Pons (tissue), 1 donor: ENCODE measurements at regions not wholly inside any gene's neighbourhood (a gene's known extent, or its start where the extent isn't known, plus 50 kb on each side); places are given as distances from the start of the nearest gene placed in this dataset.

Experiments used
- DNase-seq: peaks from one replicate; pipeline ENCODE4 v3.0.0-alpha.2; 2016; ENCODE audit warnings: low spot score

DNA sequence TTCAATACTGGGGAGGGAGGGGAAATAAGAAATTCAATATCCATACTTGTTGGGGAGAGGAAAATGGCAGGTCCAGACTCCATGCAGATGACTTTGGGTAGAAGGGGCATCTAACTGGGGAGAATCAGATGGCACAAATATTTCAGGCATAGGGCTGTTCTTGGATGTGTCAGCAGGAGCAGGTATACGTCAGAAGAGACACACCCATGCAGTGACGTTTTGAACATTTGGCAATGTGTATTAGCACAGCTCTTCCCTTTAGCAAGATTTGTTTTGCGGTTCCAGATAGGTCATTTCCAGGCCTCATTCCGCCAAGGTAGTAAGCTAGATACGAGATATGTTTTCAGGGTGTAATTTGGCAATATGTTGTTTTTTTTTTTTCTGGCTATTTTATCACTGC lies 187.2 kb upstream of the CDH10 start:
- DNase-seq = no peak

DNA sequence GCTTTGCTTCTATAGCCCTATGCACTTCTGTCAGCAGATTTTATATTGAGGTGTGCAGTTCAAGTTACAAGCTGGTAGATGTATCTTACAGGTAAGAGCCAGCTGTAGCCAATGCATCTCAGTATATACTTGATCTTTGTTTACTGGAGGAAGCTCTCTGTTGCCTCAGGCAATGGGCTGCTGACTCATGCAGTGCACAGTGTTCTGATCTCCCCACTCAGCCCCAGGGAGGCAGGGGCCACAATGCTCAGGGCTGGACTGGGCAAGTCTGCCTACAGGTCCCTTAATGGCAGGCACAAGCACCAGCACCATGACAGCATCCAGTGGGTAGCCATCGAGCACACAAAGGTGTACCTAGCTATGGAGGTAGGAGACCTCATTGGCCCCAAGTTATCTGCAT lies 178.8 kb upstream of the CDH10 start:
- no peak for DNase-seq

DNA sequence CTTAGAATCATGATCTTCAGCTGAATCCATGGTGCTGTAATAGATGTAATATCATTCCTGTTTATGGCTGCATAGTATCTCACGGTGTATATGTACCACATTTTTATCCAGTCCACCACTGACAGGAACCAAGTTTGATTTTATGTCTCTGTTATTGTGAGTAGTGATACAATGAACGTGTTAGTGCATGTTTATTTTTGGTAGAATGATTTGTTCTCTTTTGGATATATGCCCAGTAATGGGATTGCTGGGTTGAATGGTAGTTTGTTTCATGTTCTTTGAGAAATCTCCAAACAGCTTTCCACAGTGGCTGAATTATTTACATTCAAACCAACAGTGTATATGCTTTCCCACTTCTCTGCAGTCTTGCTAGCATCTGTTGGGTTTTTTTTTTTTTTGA lies 175.1 kb upstream of the CDH10 start:
- DNase-seq = no peak

DNA sequence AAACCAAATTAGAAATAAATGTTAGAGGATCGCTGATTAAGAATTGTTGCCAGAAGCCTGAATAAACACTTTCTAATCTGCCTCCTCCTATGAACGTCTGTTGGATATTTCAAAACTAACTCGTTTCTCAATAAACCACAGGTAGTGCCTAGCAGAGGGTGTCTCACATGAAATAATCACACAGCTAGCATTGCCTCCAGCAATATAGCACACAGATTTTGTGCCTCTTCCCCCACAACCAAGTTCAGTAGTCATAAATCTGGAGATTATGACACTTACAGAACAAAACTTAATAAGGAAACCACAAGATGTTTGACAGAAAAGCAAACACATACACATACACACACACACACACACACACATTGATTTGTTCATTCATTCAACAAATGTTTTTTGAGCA lies 173.2 kb upstream of the CDH10 start:
- DNase-seq = no peak

DNA sequence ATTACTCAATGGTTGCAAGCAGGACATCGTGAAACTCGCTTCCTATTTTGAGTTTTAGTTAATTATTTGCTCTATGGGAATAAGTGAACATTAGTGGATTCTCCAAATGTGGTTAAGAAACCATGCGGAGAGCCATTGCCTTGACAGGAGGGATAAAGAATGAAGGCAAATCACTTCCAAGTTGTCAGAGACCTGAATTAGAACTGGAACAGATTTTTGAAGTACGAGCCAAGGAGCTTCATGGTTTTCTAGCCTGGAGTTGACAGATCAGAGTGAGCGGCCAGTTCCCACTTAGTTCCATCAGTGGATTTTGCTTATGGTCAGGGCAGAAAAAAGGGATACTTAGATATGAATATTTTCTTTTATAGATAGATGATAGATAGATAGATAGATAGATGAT lies 171.4 kb upstream of the CDH10 start:
- peak; percentile 32 for DNase-seq

DNA sequence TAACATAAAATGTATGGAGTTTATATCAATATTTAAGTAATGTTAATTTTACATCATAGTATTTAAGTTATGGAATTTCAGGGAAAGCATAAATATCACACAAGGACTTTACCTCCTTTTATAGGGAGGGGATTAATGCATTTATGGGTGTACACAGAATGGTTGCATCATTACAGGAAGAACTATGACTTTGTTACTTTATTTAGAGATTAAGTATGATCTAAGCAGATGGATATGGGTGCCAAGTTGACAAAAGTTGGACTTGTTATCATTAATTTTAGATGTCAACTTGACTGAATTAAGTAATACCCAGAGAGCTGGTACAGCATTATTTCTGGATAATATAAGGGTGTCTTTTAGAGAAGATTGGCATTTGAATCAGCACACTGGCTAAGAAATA lies 160.5 kb upstream of the CDH10 start:
- DNase-seq = no peak

DNA sequence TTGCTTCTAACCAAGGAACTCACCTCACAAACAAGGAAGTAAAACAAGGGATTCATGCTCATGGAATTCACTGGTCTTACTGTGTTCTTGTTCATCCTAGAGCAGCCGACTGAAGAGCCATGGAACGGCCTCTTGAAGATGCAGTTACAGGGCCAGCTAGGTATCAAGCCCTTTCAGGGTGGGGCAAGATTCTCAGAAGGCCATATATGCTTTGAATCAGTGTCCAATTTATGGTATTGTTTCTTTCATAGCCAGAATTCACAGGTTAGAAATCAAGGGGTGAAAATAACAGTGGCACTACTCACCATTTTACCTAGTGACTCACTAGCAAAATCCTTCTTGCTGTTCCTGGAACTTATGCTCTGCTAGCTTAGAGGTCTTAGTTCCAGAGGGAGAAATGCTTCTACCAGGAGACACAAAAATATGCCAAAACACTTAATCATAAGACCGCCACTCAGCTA lies 159.5 kb upstream of the CDH10 start:
- no peak for DNase-seq

DNA sequence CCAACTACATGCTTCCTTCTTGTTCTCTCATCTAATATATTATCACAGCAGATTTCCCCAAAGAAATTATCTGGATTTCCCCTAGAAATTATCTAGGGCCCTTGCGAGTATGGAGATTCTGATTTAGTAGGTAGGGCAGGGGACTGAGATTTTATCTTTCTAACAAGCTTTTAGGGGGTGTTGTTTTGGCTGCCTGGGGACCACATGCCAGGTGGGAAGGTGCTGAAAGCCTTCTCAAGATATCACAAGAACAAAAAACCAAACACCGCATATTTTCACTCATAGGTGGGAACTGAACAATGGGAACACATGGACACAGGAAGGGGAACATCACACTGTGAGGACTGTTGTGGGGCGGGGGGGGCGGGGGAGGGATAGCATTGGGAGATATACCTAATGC lies 146.5 kb upstream of the CDH10 start:
- DNase-seq = no peak

DNA sequence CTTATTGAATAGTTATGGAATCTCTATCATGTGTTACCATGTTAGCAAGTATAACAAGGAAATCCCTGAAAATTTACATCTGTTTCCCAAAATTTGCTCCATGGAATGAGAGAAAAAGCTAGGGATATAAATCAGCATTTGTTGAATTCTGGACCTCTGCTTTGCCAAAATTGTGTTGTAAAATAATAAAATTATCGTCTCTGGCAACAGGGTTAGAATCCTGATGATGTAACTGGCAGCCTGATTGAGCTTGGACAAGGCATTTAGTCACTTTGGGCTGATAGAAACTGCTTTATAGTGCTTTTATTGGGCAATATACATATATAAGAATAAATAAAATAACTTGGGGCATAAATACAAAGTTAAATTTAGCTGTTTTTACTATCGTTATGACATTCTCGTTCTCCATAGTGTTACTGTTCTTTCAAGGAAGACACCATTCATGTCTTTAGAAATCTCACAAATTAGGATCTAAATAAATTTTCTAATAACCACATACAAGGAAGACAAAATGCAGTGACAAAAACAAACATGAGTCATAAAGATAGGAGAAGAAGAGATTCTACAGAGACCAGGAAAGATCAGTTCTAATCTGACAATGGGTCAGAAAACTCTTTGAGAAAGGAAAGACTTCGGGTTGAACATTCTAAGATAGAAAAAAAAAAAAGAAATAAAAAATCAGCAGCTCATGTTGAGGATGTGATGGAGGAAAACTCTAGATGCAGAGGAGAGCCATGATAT lies 145.0 kb upstream of the CDH10 start:
- DNase-seq = no peak

DNA sequence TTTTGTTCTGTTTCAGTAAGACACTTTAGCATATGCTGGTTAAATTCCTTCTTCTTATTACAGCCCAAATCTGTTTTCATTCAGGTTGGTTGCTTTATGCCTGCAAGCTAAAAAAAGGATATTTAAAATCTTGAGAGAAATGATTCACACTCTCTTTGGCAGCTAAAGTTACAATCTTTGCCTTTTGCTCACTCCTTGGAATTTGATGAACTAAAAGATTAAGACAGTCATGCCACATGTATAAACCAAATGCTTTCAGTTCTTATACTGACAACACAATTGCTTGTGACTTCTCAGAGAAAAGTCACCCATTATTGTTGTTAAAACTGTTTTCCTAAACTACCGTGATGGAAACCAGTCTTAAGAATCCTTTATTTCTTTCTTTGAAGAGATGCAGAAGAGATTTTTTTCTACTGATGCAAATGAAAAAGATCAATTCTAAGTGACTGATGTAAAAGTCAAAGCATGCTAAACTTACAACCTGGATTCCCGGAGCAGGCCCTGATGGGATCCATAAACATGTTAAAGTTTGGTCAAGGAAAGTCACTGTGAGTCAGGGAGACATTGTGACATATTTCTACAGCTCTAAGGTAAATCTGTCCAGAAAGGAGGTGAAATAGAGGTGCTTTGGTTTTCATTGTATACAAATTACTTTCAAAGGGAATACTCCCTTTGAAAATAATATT lies 144.2 kb upstream of the CDH10 start:
- peak; percentile 12 for DNase-seq

DNA sequence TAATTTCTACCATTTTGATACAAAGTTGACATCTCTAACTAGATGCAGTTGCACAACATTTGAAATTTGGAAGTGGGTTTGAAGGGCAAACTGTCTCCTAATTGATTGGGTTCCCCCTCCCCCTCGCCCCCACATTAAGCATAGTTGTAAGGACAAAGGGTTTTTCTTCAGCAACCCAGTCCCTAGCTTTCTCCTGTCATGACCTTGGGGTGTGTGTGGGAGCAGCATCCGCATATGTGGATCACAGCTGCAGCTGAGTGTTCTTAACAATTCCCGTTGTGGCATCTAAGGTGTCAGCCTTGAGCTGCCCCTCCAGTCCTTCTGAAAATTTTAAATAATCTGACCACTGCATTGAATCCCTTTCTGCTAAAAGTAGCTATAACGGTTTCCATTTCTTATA lies 141.3 kb upstream of the CDH10 start:
- DNase-seq = no peak

DNA sequence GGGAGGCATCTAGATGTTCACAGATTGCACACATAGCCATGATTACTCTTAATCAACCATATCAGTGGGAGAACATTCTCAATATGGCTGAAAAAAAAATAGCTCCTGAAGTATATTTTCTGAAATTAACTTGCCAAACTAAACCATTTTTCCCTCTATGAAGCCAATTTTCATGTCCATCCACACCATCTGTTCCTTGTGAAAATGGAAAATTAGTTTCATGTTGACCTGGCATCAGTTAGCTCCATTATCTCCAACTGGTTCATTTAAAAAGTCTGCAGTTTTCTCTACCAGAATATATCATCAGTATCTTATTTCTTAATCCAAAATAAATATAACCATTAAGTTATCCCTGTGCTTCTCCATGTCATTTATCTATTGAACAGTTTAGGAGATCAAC lies 138.8 kb upstream of the CDH10 start:
- DNase-seq = no peak

DNA sequence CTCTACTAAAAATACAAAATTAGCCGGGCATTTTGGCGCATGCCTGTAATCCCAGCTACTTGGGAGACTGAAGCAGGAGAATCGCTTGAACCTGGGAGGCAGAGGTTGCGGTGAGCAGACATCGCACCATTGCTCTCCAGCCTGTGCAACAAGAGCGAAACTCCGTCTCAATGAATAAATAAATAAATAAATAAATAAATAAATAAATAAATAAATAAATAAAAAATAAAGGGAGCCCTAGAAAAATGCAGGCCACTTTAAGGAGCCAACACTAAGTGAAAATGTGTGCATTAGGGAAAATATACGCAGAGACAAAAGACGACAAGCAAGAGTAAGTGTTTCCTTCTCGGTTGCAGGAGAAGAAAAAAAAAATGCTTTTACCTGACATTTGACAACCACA lies 132.6 kb upstream of the CDH10 start:
- no peak for DNase-seq

DNA sequence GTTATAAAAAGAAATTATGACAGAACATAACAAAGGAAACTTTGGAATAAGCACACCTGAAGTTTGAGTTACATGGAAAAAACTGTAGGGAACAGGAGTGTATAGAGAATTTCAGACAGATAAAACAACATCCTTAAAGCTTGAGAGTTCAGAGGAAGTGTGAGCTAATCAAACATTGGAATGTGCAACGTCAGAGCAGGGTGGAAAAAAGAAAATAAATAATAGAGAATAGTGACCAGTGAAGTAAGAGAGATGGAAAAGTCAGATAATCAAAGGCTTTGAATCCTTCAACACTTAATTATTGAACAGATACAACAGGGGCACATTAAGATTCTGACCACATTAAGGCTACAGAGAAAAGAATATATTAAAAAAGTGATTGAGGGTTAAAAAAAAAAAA lies 128.5 kb upstream of the CDH10 start:
- no peak for DNase-seq

DNA sequence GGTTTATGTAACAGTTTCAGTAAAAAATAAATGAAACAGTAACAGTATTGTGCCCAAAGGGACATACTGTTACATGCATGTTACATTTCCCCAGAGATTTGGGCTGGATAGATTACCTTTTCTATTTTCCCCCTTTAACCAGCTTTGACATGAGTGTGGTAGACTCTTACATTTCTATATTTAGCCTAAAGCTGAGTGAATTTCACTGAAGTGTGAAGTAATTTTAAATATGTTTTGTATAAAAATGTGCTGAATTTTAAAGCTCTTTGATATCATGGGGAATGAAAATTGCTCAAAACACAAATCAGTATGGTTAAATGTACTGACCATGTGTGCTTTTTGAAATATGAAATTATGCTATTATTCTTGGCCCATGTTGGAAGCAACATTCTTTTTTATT lies 122.3 kb upstream of the CDH10 start:
- no peak for DNase-seq

DNA sequence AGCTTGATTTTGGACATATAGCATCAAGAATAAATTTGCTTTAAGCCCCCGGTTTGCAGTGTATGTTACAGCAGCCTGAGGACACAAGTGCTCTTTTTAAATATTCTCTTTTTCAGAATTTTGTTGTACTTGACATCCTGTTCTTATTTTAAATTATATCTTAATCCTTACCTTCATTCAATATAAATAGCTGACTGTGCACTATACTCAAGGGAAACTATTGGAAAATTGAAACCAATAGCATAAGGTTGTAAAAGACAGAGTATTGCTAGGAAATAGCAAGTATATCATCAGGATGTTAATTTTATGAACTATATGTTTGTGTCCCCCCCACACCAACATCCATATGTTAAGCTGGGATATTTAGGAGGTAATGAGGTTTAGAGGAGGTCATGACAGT lies 120.4 kb upstream of the CDH10 start:
- DNase-seq = no peak

DNA sequence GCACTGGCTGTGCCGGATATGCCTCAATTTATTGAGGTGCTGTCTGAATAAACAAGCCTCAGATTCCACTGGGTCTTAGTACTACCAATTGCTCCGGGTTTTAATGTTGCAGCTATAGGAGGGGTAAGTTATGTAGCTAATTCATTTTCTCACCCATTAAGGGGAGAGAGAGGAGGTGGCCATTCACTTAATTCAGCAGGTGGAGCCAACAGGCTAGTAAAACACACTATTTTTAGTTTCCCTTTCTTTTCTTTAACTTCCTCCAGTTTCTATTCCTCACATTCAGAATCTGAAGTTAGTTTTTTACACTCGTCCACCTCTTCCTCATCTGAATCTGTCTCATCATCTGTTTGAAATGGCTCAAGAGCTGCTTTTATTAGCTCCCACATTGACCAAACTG lies 105.6 kb upstream of the CDH10 start:
- no peak for DNase-seq

DNA sequence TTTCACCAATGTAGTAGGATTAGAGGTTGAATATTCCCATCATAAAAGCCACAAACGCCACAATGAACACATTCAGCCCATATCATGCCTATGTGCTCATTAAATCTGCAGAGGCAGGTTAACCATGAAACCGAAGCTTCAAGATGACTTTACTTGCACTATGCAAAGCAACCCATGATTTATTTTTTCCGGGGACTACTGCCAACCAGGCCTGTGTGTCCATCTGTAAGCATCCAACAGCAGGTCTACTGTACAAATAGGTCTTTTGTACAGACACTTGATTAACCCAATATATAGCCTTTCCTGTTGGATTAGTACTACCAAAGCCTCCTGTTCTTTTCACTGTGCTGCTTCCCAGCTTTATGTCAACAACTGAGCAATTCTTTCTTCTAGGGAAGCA lies 104.9 kb upstream of the CDH10 start:
- no peak for DNase-seq

DNA sequence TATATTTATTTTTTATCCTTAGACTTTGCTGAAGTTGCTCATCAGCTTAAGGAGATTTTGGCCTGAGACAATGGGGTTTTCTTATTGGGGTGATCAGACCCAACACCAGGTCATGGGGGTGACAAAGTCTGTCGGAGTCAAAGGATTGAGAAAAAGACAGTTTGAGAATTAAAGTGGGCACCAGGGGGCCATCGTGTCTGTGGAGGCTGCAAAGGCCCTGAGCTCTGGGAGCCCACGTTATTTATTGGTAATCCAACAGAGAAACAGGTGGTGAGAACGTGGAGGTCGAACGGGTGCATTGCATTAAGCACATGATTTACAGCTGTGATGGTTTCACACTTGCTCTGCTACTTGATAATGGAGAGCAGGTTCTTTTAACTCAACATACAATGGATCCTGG lies 102.5 kb upstream of the CDH10 start:
- no peak for DNase-seq

DNA sequence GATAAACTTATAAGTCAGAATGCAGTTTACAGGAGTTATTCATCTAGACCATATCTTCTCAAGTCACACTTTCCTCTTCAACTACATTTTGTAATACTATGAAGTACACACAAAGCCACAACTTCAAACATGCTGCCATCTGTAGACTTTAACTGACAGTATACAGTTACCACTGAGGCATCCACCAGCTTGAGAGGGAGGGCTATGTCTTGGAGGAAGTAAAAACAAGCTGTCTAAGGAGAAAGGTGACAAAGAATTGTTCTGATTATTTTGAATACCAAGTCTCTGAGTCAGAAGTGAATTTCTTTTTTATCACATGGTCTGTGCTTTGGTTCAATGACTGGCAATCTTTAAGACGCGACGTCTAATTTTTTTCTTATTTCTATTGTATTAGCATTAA lies 97.6 kb upstream of the CDH10 start:
- no peak for DNase-seq

DNA sequence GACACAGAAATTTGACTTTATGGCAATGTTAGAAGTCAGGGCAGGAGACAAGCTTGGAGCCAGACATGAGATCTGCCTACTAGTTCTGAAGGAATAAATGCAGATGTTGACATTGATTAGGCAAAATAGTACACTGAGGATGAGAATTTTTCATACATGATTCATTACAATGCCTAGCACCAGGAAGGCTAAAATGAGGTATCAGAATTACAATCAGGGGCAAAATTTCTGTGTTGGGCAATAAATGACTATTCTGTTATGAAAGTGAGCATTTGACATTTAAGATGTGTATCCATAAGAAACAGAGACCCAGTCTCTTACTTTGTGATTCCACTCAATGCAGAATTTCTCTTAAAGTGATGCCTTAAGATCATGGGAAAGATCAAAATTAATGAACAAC lies 92.4 kb upstream of the CDH10 start:
- no peak for DNase-seq

DNA sequence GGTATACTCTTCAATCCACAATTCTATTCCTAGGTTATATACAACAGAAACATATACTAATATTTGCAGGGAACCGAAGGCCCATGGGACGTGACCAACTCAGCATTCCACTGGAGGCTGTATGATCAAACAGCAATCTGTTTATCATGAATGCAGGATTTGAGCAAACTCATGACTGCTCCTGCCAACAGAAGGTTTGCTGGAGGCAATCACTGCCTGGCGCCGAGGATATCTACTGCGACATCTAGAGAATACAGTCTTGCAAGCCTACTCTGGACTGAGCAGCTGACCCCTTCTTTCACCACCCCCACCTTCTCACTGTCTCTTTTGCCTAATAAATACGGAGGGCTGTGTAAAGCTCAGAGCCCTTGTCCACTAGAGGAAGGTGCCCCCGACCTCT lies 90.5 kb upstream of the CDH10 start:
- no peak for DNase-seq

DNA sequence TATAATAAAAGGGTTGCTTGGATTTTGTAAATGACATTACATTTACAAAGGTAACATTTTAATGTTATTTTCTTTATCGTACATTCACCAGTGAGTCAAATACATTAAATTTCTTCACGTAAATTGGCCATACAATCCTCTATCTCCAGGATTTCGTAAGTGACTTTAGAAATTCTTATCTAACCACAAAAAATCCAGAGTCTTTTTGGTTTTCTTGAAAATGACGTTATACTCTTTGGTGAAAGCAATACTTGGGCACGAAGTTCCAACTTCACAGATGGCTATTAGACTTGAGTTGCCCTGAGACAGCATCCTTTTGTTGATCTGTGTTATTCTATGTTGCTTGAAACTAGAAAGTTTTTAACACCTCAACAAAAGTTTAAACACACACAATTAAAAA lies 87.4 kb upstream of the CDH10 start:
- no peak for DNase-seq

DNA sequence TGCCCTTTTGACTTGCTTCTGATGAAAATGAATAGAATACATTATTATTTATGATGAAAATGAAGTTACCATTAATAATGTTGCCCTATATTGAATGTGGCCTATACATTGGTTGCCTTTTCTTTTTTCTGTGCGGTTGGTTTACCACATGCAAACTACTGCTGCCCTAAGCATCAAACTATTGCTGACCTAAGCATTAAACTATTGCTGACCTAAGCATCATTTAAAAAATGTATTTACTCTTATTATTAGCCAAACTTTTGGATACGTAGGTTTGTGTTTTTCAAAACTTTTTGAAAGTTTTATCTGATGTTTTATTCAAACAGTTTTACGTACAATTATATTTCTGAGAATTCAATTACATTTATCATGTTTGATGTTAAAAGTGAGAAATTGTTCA lies 76.0 kb upstream of the CDH10 start:
- DNase-seq = no peak
